GM21717 (cell line): ENCODE measurements at regions not wholly inside any gene's neighbourhood (a gene's known extent, or its start where the extent isn't known, plus 50 kb on each side); places are given as distances from the start of the nearest gene placed in this dataset.
"Not testable (repeated sequence)": the region's sequence is repeated elsewhere in the genome, so short reads cannot be mapped to it uniquely, and the experiment has no call there.

Experiments
- ATAC-seq: cut with Tn5 transposase; IDR thresholded peaks from one replicate; pipeline ENCODE4 v1.9.1; 2021; ENCODE audit warnings: mild to moderate bottlenecking, moderate library complexity; ENCODE audit not compliant: unreplicated experiment

DNA sequence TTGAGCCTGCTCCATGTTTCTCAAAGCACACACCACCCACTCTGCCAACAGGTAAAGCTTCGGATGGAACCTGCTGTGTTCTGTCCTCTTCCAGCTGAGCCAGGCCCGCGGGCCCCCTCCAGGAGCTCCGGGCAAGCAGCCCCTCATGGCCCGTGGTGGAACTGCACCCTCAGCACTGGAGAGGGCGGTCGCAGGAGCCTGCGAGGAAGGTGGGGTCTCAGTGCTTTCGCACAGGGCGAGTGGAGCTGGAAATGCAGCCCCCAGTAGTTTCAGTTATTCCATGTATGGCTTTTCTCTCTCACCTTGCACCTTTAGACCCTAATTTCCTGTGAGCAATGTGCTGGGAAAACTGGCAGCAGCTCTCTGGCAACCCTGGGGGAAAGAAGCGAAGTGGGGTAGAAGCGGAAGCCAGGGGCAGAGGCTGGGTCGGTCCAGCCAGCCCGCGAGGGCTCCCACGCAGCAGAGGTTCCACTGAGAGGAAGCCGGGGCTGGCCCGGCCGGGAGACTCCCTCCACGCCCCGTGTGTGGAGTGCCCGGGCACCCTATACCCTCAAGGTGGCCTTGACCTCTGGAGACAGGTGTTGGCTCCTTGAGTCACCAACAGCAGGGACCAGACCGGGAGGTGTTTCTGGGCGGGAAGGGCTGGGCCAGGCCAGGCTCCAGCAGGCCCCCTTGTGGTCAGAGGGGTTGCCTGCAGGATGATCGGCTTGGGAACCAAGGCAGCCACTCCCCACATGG is 119.9 kb upstream of the TMEM45B start:
- ATAC-seq: peak; percentile 84

DNA sequence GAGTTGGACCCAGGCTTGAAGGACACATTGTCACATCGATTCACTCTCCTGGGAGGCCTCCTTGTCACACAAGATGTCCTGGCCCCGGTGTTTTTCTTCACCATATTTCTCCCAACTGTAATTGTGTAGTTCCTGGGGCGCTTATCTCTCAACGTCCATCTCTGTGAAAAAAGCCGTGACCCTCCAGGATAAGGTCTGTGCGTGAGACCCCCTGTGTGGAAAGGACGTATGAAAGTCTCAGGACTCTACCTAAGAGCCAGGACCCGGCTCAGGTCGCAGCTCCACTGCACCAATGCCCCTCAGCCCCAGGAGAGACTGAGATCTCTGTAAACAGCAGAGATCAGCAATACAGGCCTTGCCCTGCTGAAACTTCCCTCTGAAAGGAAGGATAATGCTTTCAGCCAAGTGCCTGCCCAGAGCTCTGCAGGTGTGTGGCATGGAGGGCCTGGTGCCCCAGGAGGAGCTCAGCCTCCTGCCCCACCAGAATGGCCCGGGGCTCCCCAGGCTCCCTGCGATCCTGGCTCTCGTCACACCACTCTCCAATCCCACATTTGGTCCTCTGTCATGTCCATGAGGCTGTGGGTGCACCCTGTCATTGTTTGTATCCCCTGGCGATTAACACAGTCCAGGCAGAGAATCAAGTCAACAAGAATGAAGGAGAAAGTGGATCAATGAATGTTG is 119.2 kb upstream of the TMEM45B start:
- ATAC-seq: no peak

DNA sequence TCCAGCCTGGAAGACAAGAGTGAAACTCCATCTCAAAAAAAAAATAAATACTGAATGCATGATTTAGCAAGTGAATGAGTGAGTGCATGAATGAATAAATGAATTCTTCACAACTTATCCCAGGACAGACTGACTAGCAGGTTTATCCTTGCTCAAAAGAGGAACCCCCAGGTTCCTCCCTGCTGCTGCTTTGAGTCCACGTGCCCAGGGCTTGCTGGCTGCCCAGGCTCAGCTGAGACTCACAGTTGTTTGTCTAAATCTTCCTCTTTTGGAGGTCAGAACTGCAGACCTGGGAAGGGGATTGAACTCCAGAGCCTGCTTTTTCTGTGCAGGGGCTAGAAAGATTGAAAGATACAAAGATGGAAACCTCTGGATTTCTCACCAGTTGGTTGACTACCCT is 117.4 kb upstream of the TMEM45B start:
- ATAC-seq: no peak

DNA sequence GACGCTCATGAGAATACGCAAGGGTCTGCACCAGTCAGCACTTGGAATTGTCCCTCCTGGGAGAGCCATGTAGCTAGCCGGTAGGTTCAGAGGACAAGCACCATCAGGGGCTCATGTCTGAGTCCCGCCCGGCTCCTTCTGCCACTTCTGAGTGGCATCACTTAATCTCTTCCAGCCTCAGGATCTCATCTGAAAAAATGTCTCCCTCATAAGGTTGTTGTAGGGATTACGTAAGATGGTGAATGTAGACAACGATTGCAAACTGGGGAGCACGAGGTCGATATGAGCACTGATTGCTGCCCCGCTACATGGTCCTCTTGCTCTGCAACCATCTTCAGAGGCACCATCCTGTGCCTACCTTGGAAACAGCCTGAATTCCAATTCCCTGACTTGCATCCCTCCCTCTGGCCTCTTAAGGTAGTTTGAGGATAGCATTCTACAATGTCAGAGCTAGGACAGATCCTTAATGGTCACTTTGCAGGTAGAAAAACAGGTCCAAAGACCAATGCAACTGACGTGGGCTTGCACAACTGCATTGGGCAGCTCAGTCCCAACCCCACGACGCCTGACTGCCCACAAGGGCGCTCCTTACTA is 115.8 kb upstream of the TMEM45B start:
- ATAC-seq: no peak

DNA sequence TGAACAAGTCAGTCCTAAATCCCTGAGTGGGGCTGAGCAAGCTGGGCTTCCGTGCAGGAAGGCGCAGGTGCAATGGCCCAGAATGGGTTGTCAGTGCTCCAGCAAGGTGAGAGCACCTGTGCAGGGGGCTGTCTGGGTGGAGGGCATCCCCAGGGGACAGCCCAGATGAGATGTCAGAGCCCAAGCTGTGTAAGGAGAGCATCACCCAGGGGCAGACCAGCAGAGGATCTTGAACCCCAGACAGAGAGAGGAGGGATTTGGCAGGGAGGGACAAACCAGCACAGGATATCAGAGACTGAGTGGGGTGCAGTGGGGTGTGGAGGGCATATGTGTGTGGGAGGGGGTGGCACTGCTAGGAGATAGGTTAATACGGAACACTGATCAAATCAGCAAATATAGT is 114.9 kb upstream of the TMEM45B start:
- ATAC-seq: no peak

DNA sequence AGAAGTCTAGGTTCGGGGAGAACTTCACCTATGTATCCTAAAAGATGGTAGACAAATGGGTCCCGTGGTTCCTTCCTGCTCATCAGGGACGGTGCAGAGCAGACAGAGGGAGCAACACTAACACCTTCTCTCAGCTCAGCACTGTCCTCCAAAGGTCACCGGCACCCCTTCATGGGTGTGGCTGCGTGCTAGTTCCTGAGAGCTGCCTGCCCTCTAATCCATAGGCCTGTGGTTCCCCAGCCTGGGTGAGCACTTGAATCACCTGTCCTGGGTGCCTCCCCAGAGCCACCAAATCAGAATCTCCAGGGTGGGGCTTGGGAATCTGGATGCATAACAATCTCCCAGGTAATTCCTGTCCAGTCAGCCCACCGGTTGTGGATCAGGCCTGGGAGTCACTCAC is 113.9 kb upstream of the TMEM45B start:
- ATAC-seq: no peak

DNA sequence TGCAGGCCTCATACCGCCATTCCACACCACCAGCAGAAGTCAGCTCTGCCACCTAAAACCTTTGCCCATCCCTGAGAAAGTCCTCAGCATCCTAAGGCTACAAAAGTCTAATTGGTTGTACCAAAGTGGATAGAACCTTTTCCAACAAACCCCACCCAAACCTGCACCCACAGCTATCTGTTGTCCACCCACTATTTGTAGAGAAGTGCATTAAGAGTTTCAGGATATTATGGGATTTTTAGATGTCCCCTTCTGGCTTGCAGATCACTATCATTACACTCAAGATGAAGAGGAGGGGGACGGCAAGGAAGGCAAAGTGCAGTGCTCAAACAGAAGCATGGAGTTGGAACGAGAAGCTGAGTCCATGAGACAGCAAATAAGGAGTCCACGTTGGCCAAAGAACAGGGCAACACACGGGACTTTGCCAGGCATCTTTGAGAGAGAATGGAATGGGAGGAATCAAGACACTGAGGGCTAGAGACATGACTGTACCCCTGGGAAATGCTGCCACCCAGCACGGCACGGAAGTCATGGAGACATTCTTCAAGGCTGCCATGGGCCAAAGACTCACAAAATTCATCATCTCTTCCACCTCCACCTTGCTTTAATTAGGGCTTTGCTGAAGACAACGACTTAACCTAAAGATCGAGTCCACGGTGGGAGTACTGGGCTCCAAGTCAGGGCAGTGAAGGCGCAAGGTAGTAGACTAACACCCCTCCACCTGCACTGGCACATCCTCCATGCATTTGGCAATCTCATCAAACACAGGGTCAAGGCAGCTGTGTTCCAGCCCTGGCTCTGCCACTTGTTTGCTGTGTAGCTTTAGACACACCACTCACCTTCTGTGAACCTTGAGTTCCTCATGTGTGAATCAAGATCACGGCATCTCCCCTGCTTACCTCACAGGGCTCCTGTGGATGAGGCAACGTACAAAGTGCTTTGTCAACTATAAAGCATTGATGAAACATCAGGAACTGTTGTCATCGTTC is 112.9 kb upstream of the TMEM45B start:
- ATAC-seq: no peak

DNA sequence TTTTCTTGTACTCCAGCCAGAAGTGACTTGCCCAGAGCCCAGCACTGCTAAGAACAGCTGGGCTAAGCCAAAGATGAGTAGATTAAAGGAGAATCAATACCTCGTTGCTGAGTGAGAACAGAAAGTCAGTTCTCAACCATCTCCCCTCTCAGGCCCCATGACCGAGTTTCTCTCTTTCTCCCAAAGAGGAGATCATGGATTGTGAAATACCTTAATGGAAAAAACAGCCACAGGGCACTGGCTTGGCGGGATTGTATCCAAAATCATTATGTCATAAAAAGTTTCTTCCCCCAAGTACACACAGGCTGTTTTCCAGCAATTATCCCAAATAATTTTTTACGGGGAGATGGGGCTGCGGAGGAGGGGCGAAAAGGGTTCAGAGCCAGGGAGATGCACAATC is 111.8 kb upstream of the TMEM45B start:
- ATAC-seq: no peak

DNA sequence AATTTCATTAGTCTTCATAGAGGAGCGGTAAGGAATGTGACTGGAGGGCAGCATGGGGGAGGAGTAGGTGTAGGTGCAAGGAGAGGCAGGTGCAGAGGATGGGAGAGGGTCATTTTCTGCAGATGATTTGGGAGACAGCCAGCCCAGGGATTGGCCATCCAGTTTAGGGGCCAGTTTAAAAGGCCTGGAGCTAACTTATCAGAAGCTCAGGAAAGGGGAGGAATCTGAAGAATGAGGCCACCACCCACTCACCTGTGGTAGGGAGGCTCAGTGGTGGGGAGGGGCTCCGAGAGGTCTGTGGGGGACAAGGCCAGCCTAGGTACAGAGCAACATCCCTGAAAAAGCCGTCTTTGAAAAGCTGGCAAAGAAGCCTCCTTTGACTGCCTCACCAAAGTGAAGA is 110.8 kb upstream of the TMEM45B start:
- ATAC-seq: no peak

DNA sequence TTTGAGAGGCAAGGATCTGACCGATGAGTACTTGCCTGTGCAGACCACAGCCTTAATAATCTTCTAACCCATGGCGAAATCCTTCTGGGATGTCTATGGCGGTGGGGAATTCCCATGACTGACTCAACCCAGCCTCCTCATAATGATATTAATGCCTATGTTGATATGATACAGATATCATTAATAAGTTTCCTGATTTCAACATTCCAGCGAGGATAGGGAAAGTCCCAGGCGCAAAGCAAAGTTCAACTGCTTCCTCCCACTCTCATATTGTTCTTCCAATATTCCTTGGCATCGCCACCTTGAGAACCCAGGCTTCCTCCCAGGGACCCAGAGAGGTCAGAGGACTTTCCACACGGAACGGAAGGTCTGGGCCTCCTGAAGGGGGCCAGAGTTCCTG is 110.3 kb upstream of the TMEM45B start:
- no peak for ATAC-seq

DNA sequence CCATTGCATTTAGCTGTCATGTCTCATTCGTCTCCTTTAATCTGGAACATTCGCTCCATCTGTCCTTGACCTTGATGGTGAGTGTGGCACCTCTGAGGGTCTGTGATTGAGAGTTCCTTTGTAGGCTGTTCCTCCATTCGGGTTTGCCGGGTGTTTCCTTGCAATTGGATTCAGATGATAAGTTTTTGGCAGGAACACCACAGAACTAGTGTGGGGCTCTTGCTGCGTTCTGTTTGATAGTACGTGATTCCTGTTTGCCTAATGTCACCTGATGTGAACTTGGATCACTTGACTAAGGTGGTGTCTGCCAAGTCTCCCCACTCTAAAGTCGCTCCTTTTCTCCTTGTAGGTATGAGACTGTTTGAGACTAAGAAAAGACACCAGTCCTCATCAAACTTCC is 109.7 kb upstream of the TMEM45B start:
- ATAC-seq: no peak

DNA sequence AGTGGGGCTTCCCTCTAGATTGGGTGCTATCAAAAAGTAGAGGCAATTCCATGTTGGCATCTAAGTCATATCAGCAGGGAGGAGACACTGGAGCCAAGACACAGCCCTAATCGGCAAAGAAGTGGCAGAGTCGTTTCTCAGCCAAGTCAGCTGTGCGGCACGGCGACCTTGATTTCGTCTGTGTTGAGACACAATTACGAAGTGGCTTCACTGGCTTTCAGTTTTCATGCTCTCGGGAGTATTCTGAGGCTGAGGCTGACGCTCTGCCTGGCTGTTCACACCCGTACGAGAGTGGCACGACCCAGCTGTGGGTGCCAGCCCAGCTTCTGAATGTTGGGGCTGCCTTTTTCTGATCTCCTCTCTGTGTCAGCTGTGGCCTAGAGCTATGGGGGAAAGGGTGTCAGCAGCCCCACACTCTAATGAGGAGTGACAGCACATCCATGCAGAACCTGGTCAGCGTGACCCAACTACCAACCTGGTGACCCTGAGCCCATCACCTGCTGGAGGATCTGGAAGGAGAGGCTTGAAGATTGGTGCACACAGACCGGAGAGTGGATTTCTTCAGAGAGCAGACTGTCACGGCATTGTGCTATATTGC is 105.7 kb upstream of the TMEM45B start:
- ATAC-seq: no peak

DNA sequence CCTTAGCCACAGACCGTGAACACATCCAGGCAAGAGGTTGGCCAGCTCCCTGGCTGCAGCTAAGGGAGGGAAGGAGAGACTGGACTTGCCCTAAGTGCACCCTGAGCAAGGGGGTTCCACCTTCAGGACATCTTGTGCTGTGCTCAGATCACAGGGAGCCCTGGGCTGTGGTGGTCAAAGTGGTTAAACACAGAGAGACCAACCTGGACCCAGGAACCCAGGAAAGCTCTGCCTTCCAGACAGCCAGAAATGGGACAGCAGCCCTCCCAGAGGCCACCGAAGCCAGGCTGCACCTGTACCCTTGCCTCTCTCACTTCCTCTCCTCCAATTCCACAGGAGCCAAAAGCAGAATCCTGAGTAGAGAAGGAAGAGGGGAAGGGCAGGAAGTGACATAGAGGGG is 105.2 kb upstream of the TMEM45B start:
- ATAC-seq: no peak

DNA sequence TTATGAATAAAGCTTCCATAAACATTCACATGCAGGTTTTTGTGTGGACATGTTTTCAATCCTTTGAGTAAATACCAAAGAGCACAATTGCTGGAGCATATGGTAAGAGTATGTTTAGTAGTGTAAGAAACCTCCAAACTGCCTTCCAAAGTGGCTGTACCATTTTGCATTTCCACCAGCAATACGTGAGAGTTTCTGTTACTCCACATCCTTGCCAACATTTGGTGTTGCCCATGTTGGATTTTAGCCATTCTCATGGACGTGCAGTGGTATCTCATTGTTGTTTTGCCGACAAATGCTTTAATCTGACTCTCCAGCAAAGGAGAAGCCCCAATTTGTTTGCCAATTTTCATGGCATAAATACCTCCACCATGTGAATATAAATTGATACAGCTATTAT is 103.9 kb upstream of the TMEM45B start:
- no peak for ATAC-seq

DNA sequence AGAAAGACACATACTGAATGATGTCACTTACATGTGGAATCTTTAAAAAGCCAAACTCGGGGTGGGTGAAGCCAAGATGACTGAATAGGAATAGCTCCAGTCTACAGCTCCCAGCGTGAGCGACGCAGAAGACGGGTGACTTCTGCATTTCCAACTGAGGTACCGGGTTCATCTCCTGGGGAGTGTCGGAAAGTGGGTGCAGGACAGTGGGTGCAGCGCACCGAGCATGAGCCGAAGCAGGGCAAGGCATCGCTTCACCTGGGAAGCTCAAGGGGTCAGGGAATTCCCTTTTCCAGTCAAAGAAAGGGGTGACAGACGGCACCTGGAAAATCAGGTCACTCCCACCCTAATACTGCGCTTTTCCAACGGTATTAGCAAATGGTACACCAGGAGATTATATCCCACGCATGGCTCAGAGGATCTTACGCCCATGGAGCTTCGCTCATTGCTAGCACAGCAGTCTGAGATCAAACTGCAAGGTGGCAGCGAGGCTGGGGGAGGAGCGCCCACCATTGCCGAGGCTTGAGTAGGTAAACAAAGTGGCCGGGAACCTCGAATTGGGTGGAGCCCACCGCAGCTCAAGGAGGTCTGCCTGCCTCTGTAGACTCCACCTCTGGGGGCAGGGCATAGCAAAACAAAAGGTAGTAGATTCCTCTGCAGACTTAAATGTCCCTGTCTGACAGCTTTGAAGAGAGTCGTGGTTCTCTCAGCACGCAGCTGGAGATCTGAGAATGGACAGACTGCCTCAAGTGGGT is 103.0 kb upstream of the TMEM45B start:
- ATAC-seq: not testable (repeated sequence)

DNA sequence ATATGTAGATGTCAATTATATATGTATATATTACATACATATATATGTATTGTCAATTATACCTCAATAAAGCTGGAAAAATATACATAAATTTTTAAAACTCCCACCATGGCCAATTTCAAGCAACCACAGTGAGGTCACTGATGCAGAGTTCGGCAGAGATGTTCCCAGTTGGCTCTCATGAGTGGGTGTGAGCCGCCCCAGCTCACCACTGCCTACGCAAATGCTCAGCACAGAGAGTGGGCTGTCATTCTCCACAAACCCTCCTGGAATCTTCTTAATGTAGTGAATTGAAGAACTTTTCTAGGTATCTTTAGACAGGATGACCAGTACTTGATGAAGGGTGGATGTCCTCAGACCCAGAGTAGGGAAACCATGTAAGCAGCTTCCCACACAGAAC is 96.6 kb upstream of the TMEM45B start:
- ATAC-seq: no peak

DNA sequence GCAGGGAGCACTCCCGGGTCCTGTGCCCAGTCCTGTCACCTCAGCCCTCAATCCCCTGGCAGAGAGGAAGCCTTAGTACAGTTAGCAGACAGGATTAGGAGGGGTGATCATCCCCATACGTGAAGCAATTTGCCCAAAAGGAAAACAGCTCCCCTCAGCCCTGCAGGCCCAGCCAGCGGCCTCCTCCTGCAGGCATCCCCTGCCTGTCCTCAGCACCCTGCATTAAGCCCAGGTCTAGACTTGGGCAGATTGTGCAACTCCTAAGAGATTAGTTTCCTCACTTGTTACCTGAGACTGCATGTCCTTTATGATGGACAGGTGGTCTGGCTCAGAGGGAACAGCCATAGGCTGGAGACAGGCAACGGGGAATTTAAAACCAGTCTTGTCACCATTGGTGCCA is 95.5 kb upstream of the TMEM45B start:
- ATAC-seq: no peak

DNA sequence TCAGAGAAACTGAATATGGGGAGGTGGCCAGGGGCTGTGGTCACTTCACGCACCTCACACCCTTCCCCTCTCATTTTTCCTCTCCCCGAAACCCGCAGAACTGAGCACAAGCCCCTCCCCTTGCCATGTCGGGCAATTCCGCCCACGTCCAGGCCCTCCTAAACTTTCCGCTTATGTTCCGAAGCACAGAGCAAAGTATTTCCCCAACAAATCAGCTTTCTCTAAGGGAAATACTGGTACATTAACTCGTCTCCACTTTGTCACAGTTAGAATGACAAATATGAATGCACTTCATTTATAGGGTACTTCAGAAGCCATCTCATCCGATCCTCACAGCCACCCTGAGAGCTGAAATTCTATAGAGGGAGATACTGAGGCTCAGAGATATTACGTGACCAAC is 94.7 kb upstream of the TMEM45B start:
- no peak for ATAC-seq

DNA sequence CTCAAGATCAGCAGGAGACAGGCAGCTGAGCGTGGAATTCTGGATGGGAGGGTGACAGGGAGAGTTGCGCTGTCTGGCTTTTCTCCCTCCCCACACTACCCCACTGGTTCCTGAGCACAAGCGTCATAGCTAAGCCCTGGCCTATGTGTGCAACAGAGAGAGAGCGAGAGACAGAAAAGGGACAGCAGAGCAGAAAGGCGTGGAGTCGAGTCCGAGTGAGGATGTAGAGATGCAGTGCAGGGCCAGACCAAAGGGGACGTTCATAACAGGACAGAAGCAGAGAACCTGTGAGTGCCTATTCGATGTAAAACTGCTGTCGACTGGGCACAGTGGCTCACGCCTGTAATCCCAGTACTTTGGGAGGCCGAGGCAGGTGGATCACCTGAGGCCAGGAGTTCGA is 94.0 kb upstream of the TMEM45B start:
- no peak for ATAC-seq

DNA sequence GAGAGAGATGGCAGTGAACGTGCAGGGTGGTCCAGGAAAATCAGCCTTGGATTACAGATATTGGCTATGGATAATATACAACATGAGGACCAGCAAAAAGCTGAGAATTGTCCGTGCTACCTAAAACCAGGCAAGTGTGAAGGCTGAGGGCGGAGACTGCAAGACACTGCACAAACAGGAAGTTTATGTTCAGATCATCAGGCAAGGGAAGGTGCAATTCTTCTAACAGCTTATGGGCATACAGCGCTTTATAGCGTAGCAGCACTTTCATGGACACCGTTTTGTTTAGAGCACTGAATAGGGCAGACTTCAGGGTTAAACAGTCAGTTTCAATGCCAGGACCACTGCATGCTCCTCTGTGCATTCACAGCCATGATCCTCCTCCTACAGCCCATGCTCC is 93.1 kb upstream of the TMEM45B start:
- no peak for ATAC-seq
